Neural progenitor cell (in vitro differentiated cells): ENCODE measurements at regions not wholly inside any gene's neighbourhood (a gene's known extent, or its start where the extent isn't known, plus 50 kb on each side); places are given as distances from the start of the nearest gene placed in this dataset.
A peak's percentile ranks its signal among the peaks of the same experiment; 100 is the strongest.
"Not testable (repeated sequence)": the region's sequence is repeated elsewhere in the genome, so short reads cannot be mapped to it uniquely, and the experiment has no call there.

Experiments used
- DNase-seq: peaks from one replicate; pipeline ENCODE4 v3.0.0-alpha.2; 2016; ENCODE audit warnings: low spot score
- H2AFZ ChIP-seq: fragments of 200-600 bp; sonication (generic); replicated peaks from 2 replicates; pipeline ENCODE4 v1.6.1; 2016; ENCODE audit warnings: antibody characterized with exemption
- H3F3A ChIP-seq: fragments of 200-600 bp; sonication (generic); 2 replicates; pipeline ENCODE4 v1.6.1; 2016; ENCODE audit warnings: antibody characterized with exemption, low read depth
- H3K27ac ChIP-seq: fragments of 200-600 bp; sonication (generic); 2 replicates; pipeline ENCODE4 v1.5.1; 2016; ENCODE audit warnings: mild to moderate bottlenecking
- H3K27me3 ChIP-seq: fragments of 200-600 bp; sonication (generic); 2 replicates; pipeline ENCODE4 v1.6.1; 2016; ENCODE audit warnings: mild to moderate bottlenecking, moderate library complexity
- H3K36me3 ChIP-seq: fragments of 200-600 bp; sonication (generic); 2 replicates; pipeline ENCODE4 v1.5.1; 2016
- H3K4me1 ChIP-seq: fragments of 200-600 bp; sonication (generic); 2 replicates; pipeline ENCODE4 v1.6.1; 2016; ENCODE audit warnings: mixed run types
- H3K4me2 ChIP-seq: fragments of 200-600 bp; sonication (generic); 2 replicates; pipeline ENCODE4 v1.6.1; 2016
- H3K4me3 ChIP-seq: fragments of 200-600 bp; sonication (generic); 2 replicates; pipeline ENCODE4 v1.5.1; 2016
- H3K79me2 ChIP-seq: fragments of 200-600 bp; sonication (generic); 2 replicates; pipeline ENCODE4 v1.6.1; 2016; ENCODE audit warnings: low read depth
- H3K9ac ChIP-seq: fragments of 200-600 bp; sonication (generic); 2 replicates; pipeline ENCODE4 v1.6.1; 2016
- H3K9me3 ChIP-seq: fragments of 200-600 bp; sonication (generic); 2 replicates; pipeline ENCODE4 v1.5.1; 2016; ENCODE audit warnings: low read depth
- H4K20me1 ChIP-seq: fragments of 200-600 bp; sonication (generic); 2 replicates; pipeline ENCODE4 v1.6.1; 2016; ENCODE audit warnings: low read depth
- H3K27ac Mint-ChIP-seq: 3 replicates; pipeline ENCODE4 v1.8.0; 2021; ENCODE audit warnings: mixed read lengths
- H3K27me3 Mint-ChIP-seq: 2 replicates; pipeline ENCODE4 v1.8.0; 2022; ENCODE audit warnings: low read depth, mild to moderate bottlenecking, inconsistent platforms, moderate library complexity, mixed read lengths; ENCODE audit not compliant: insufficient read depth
- H3K36me3 Mint-ChIP-seq: 3 replicates; pipeline ENCODE4 v1.8.0; 2021; ENCODE audit warnings: mixed read lengths
- H3K4me1 Mint-ChIP-seq: 3 replicates; pipeline ENCODE4 v1.8.0; 2021; ENCODE audit warnings: mixed read lengths
- H3K4me3 Mint-ChIP-seq: 3 replicates; pipeline ENCODE4 v1.8.0; 2021; ENCODE audit warnings: mild to moderate bottlenecking, moderate library complexity, mixed read lengths
- H3K9me3 Mint-ChIP-seq: 3 replicates; pipeline ENCODE4 v1.8.0; 2020; ENCODE audit warnings: mixed read lengths
- EZH2 ChIP-seq: fragments of 200-600 bp; sonication (generic); IDR thresholded peaks from 2 replicates; pipeline ENCODE4 v1.6.1; 2017; ENCODE audit warnings: antibody characterized with exemption, mild to moderate bottlenecking, moderate library complexity
- EZH2phosphoT487 ChIP-seq: fragments of 200-600 bp; sonication (generic); IDR thresholded peaks from 2 replicates; pipeline ENCODE4 v1.6.1; 2017; ENCODE audit warnings: antibody characterized with exemption
- TF ChIP-seq, protein P1 (sequence below): fragments of 200-600 bp; sonication (generic); IDR thresholded peaks from 2 replicates; pipeline ENCODE4 v1.5.1; 2017; ENCODE audit warnings: antibody characterized with exemption, mild to moderate bottlenecking

DNA sequence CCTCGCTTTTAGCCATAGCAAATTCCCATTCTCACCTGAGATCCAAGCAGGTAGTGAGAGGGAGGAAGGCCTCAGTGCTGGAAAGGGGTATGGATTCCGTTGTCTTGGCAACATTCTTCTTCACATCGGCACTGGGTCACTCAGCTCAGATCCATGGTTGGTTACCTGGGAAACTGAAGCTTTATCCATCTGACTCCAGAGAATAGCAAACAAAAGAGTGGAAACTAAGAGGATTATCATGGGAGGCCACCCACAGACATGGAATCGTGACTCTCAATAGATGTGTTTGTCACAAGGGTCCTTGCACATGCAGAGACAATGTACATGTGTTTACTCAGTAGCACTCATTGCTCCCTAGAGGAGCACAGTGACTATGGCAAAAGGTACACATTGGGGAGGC, 81.0 kb downstream of the MAGED4 start:
- peak overlapping the region; percentile 21 for H3K27ac Mint-ChIP-seq
- peaks cover 32% of the 10 kb centered on the region for H3K4me1 Mint-ChIP-seq
- no peaks in the 10 kb centered on the region for H3K9me3 Mint-ChIP-seq
- no peaks in the 10 kb centered on the region for H3K9me3 ChIP-seq
- H3K4me3 ChIP-seq = no peak overlapping the region
- H3K4me1 ChIP-seq = no peaks in the 10 kb centered on the region
- H3K4me3 Mint-ChIP-seq = peak overlapping the region; percentile 3
- H3K36me3 ChIP-seq = no peaks in the 10 kb centered on the region
- peaks cover 3% of the 10 kb centered on the region for H3F3A ChIP-seq
- H3K36me3 Mint-ChIP-seq = no peaks in the 10 kb centered on the region
- peak overlapping the region; percentile 54 for H3K4me2 ChIP-seq
- no peak overlapping the region for H3K9ac ChIP-seq
- no peak overlapping the region for H3K27ac ChIP-seq
- H2AFZ ChIP-seq = no peak overlapping the region
- DNase-seq = peak; percentile 58
- H4K20me1 ChIP-seq = no peaks in the 10 kb centered on the region
- H3K27me3 ChIP-seq = no peaks in the 10 kb centered on the region
- no peaks in the 10 kb centered on the region for H3K79me2 ChIP-seq
- H3K27me3 Mint-ChIP-seq = peaks cover 3% of the 10 kb centered on the region
- no peak for TF ChIP-seq EZH2phosphoT487
- TF ChIP-seq EZH2 = no peak
- TF ChIP-seq, protein P1, sequence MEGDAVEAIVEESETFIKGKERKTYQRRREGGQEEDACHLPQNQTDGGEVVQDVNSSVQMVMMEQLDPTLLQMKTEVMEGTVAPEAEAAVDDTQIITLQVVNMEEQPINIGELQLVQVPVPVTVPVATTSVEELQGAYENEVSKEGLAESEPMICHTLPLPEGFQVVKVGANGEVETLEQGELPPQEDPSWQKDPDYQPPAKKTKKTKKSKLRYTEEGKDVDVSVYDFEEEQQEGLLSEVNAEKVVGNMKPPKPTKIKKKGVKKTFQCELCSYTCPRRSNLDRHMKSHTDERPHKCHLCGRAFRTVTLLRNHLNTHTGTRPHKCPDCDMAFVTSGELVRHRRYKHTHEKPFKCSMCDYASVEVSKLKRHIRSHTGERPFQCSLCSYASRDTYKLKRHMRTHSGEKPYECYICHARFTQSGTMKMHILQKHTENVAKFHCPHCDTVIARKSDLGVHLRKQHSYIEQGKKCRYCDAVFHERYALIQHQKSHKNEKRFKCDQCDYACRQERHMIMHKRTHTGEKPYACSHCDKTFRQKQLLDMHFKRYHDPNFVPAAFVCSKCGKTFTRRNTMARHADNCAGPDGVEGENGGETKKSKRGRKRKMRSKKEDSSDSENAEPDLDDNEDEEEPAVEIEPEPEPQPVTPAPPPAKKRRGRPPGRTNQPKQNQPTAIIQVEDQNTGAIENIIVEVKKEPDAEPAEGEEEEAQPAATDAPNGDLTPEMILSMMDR = no peak

DNA sequence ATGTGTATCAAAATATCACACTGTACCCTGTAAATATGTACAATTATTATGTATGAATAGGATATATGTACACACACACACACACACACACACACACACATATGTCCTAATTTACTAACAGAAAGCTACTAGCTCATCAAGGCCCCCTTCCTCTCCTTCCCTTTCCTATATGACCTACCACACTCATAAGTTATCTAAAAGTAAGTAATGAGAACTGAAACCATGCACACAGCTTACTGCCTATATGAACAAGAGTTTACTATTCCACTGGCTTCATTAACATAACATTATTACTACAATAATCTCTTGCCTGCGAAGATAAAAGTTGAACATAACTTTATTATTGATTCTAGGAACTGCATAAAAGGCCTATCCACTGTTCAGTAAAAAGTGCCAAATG, 83.8 kb downstream of the MAGED4 start:
- not testable (repeated sequence) for H3K36me3 ChIP-seq, H3K9me3 Mint-ChIP-seq, H3K27me3 Mint-ChIP-seq

DNA sequence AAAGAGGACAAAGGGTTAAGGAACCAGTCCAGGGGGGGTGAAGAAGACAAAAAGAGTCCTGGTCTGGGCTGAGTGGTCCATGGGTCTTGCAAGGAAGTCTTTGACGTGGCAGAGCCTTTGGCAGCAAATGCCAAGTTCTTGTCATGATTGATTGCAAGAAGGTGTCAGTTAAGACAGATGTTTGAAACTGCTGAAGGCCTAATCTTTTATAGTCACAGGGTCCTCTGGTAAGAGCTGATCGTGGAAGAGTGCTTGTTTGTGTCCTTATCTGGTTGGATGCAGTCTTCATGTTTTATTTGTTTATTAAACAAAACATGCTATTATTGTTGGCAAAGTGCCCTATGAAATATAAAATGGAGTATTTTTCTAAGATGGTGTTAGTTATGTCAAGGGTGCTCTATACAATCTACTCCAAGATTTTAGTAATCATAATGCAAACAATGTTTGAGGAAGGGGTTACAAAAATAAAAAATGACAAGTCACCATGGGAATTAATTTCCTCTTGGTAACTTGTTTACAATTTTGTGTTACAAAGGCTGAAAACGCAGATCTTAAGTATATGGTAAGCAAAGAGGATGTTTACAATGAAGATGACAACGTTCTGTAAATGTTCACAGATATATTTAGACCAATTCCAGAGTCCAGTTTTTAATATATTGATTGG, 85.9 kb downstream of the MAGED4 start:
- TF ChIP-seq, protein P1 = no peak
- TF ChIP-seq EZH2phosphoT487 (no peak), EZH2 (no peak)
- Mint-ChIP-seq H3K27ac (no peak overlapping the region), H3K4me3 (no peak overlapping the region), H3K36me3 (no peaks in the 10 kb centered on the region), H3K27me3 (peaks cover 5% of the 10 kb centered on the region), H3K4me1 (peaks cover 6% of the 10 kb centered on the region), H3K9me3 (no peaks in the 10 kb centered on the region)
- Histone ChIP-seq H3K9me3 (no peaks in the 10 kb centered on the region), H2AFZ (no peak overlapping the region), H3K4me2 (no peak overlapping the region), H3K4me3 (no peak overlapping the region), H3K27ac (no peak overlapping the region), H3K9ac (no peak overlapping the region), H4K20me1 (no peaks in the 10 kb centered on the region), H3K27me3 (no peaks in the 10 kb centered on the region), H3K79me2 (no peaks in the 10 kb centered on the region), H3K36me3 (no peaks in the 10 kb centered on the region), H3F3A (no peaks in the 10 kb centered on the region), H3K4me1 (no peaks in the 10 kb centered on the region)
- DNase-seq = no peak

More for the DNA sequence above, 83.8 kb downstream of the MAGED4 start:
- H3K79me2 ChIP-seq, H3K27me3 ChIP-seq, H3K27ac ChIP-seq, H3K4me3 Mint-ChIP-seq, H3F3A ChIP-seq, H3K4me3 ChIP-seq, H3K36me3 Mint-ChIP-seq, H3K9me3 ChIP-seq, H3K4me1 ChIP-seq, H2AFZ ChIP-seq, DNase-seq, H3K9ac ChIP-seq, H3K27ac Mint-ChIP-seq, H4K20me1 ChIP-seq, H3K4me2 ChIP-seq: not testable (repeated sequence)
- peaks cover 20% of the 10 kb centered on the region for H3K4me1 Mint-ChIP-seq

DNA sequence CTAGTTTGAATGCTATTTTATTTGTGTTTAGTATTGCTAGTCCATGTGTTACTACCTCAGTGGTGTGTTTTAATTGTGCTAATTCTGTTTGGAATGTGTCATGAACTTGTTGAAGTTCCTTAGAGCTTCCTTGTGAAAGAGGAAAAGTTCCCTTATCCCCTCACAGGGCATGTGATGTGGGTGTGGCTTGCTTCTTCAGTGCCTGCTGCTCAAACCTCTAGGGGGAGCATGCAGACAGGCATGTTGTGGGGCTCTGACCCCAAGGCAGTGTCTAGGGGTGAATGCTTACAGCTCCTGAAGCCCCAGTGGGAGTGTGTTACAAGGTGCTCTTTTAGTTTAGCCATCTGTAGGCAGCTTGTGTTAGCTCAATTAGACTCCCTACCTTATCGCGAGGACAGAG, 86.5 kb downstream of the MAGED4 start:
- no peaks in the 10 kb centered on the region for H3K9me3 Mint-ChIP-seq
- Histone ChIP-seq H3K4me1 (no peaks in the 10 kb centered on the region), H3K27ac (no peak overlapping the region), H3K4me3 (no peak overlapping the region), H3K27me3 (no peaks in the 10 kb centered on the region), H3K9me3 (no peaks in the 10 kb centered on the region), H3K4me2 (no peak overlapping the region), H3F3A (no peaks in the 10 kb centered on the region), H4K20me1 (no peaks in the 10 kb centered on the region), H3K79me2 (no peaks in the 10 kb centered on the region), H3K36me3 (no peaks in the 10 kb centered on the region), H3K9ac (no peak overlapping the region), H2AFZ (peak overlapping the region; percentile 82)
- peak; percentile 58 for DNase-seq
- no peaks in the 10 kb centered on the region for H3K36me3 Mint-ChIP-seq
- no peak overlapping the region for H3K4me3 Mint-ChIP-seq
- no peak overlapping the region for H3K27ac Mint-ChIP-seq
- H3K27me3 Mint-ChIP-seq = peaks cover 5% of the 10 kb centered on the region
- H3K4me1 Mint-ChIP-seq = no peaks in the 10 kb centered on the region
- TF ChIP-seq EZH2phosphoT487 (no peak), EZH2 (no peak)
- TF ChIP-seq, protein P1 = peak; percentile 50
